ENCODE measurements at regions not wholly inside any gene's neighbourhood (a gene's known extent, or its start where the extent isn't known, plus 50 kb on each side); places are given as distances from the start of the nearest gene placed in this dataset.

GRCh38 chr4:132526652-132527051 is 622.4 kb upstream of the PCDH10 start:
- TF ChIP-seq CTCF (IDR thresholded peaks at IDR 0.05; ENCODE audit: low read length), result no peak
- no peak for TF ChIP-seq EZH2 (IDR thresholded peaks at IDR 0.05; ENCODE audit: borderline replicate concordance, low read length)
